ENCODE measurements at regions not wholly inside any gene's neighbourhood (a gene's known extent, or its start where the extent isn't known, plus 50 kb on each side); places are given as distances from the start of the nearest gene placed in this dataset.

- no peak for TF ChIP-seq CTCF (IDR thresholded peaks at IDR 0.05; ENCODE audit: low read depth, low read length)
- no peak for TF ChIP-seq EZH2phosphoT487 (IDR thresholded peaks at IDR 0.05; ENCODE audit: low read depth)
Observed at GRCh38 chr14:45658917-45659299, 405.9 kb upstream of the MIS18BP1 start.

Measured in OCI-LY3 (cell line).